ENCODE measurements at regions not wholly inside any gene's neighbourhood (a gene's known extent, or its start where the extent isn't known, plus 50 kb on each side); places are given as distances from the start of the nearest gene placed in this dataset.

DNA sequence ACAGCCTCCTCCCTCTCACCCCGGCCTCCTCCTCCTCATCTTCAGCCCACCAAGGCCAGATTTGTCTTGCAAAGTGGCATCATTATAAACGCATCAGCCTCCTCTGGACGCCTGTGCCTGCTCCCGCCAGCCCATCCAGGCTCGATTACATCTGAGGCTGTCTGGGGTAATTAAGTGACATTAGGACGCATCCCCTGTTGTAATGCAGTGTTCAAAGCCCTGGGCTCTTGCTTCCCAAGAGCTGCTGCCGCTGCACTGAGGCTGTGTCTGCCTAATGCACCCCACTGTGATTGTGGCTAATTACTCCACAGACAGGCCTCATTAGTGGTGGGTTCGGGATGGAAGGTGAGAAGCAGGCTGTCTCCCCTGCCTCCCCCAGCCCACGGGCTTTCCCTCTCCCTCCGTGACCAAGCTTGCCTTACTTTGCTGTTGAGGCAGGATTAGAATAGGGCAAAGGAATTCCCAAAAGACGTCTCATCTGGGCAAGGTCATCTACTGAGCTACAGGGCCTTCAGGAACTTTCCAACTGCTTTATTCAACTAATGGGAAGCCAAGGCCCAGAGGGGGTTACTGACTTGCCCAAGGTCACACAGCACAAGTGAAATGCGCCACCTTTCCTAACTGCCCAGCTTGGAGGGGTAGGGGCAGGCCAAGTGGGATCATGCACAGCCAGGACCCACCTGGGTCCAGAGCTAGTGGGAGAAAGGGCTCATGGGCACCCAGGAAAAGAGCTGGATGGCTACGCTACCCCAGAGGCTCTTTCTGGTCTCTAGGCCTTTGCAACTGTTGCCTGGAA, 66.2 kb upstream of the PCBD1 start:
- no peak overlapping the region for H3K4me3 ChIP-seq
- H3K4me1 ChIP-seq, result no peaks in the 10 kb centered on the region
- H3K27me3 ChIP-seq, result no peaks in the 10 kb centered on the region
- intact Hi-C loops (cut with DNase I), result no loop called here
- no peak for TF ChIP-seq CTCF (IDR thresholded peaks at IDR 0.05)
- no peaks in the 10 kb centered on the region for H3K9me3 ChIP-seq
- no peak for DNase-seq (ENCODE audit: low spot score in 2 of 2)
- no peaks in the 10 kb centered on the region for H3K36me3 ChIP-seq
- H3K27ac ChIP-seq, result no peak overlapping the region

DNA sequence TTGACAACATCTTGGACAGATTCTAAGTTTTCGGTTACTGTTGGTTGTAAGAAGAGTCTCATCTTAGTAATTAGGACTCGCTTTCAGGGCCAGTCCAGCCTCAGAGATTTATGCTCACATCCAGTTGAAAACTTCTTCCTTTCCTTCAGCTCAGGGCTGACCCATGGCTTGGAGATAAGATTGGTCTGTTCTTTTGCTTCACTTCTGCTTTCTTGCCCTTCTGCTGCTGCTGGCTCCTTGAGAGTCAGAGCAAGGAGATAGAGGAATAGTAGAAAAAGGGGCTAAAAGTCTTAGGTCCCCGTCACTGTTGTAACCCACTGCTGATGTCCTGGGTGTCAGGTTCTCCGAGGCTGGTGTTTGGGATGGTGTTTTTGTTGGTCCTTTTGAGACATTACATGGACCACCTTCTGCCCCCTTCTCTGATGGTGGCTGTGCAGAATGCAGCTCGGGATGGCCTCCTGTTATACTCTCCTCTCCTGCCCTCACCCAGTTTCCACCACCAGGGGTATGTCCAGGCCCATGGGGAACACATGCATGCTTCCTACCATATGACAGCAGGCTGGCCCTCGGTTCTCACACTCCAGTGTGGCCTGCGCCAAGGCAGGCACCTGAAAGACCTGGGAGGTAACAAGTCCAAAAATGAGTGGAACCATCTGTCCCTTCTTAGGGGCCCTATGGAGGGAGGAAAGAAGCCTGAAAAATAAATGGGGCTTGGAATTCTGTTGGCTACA, 67.8 kb upstream of the PCBD1 start:
- TF ChIP-seq CTCF (IDR thresholded peaks at IDR 0.05), result no peak
- no peak for DNase-seq (ENCODE audit: low spot score in 2 of 2)

DNA sequence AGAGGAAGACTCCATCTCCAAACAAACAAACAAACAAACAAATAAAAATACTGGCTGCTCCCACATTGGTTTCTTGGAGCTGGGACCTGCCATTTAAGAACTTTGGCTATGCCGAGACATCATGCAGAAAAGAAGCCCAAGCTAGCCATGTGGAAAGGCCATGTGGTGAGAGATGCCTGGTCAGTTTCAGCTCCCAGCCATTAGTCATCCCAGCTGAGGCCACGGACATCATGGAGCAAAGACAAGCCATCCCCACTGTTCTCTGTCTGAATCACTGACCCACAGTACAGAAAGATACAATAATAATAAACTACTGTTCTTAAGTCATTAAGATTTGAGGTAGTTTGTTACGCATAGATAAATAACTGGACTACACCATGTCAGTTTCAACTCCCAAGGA, 70.0 kb upstream of the PCBD1 start:
- Histone ChIP-seq H3K36me3 (no peaks in the 10 kb centered on the region), H3K4me1 (no peaks in the 10 kb centered on the region), H3K27ac (no peak overlapping the region), H3K27me3 (no peaks in the 10 kb centered on the region), H3K4me3 (no peak overlapping the region), H3K9me3 (no peaks in the 10 kb centered on the region)
- intact Hi-C loops (cut with DNase I), result no loop called here
- TF ChIP-seq CTCF (IDR thresholded peaks at IDR 0.05), result no peak
- no peak for DNase-seq (ENCODE audit: low spot score in 2 of 2)

More for the DNA sequence above, 67.8 kb upstream of the PCBD1 start:
- Histone ChIP-seq H3K36me3 (no peaks in the 10 kb centered on the region), H3K27me3 (no peaks in the 10 kb centered on the region), H3K27ac (no peak overlapping the region), H3K4me3 (no peak overlapping the region), H3K4me1 (no peaks in the 10 kb centered on the region), H3K9me3 (no peaks in the 10 kb centered on the region)
- intact Hi-C loops (cut with DNase I), result no loop called here

DNA sequence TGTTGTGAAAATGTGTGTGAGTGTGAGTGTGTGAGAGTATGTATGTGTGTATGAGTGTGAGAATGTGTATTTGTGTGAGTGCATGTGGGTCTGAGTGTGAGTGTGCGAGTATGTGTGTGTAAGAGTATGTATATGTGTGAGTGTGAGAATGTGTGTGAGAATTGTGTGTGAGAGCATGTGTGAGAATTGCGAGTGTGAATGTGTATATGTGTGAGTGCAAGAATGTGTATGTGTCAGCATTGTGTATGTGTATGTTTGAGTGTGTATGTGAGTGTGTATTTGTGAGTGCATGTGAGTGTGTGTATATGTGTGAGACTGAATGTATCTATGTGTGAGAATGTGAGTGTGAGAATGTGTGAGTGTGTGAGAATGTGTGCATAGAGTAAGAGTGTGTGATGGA, 72.0 kb upstream of the PCBD1 start:
- H3K4me1 ChIP-seq, result no peaks in the 10 kb centered on the region
- H3K4me3 ChIP-seq, result no peak overlapping the region
- no peak for DNase-seq (ENCODE audit: low spot score in 2 of 2)
- no peak for TF ChIP-seq CTCF (IDR thresholded peaks at IDR 0.05)
- no peaks in the 10 kb centered on the region for H3K9me3 ChIP-seq
- H3K36me3 ChIP-seq, result no peaks in the 10 kb centered on the region
- intact Hi-C loops (cut with DNase I), result no loop called here
- no peaks in the 10 kb centered on the region for H3K27me3 ChIP-seq
- H3K27ac ChIP-seq, result no peak overlapping the region

DNA sequence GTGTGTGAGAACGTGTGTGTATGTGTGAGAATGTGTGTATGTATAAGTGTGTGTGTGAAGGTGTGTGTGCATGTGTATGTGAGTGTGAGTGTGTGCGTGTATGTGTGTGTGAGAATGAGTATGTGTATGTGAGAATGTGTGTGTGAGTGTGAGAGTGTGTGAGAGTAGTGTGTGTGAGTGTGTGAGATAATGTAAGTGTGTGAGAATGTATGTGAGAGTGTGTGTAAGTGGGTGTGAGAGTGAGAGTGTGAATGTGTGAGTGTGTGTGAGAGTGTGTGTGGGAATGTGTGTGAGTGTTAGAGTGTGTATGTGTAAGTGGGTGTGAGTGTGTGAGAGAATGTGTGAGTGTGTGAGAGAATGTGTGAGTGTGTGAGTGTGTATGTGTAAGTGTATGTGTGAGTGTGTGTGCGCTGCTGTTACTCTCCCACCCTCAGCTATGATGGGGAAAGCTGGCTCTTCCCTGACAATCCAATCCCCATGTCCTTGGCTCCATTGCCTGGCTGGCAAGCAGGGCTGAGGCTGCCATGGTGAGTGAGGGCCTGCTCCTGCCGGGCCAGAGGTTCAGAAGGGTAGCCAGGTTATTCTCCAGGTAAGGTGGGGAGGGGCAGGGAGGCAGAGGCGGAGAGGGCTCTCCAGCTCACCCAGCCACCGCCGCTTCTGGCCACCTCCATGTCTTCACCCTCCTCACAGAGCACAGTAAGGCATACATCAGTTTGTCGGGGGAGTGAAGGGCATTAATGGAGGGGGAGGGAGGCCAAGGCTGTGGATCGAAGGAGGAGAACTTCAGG, 72.6 kb upstream of the PCBD1 start:
- Histone ChIP-seq H3K4me3 (no peak overlapping the region), H3K36me3 (no peaks in the 10 kb centered on the region), H3K27me3 (no peaks in the 10 kb centered on the region), H3K27ac (no peak overlapping the region), H3K4me1 (no peaks in the 10 kb centered on the region), H3K9me3 (no peaks in the 10 kb centered on the region)
- intact Hi-C loops (cut with DNase I), result no loop called here
- no peak for TF ChIP-seq CTCF (IDR thresholded peaks at IDR 0.05)
- DNase-seq (ENCODE audit: low spot score in 2 of 2), result no peak
